ENCODE measurements at regions not wholly inside any gene's neighbourhood (a gene's known extent, or its start where the extent isn't known, plus 50 kb on each side); places are given as distances from the start of the nearest gene placed in this dataset.

GRCh38 chr16:64133366-64133765 lies 988.5 kb downstream of the CDH11 start:
- H3K9me3 Mint-ChIP-seq: peaks cover 4% of the 10 kb centered on the region
- no peaks in the 10 kb centered on the region for H3K36me3 Mint-ChIP-seq
- no peak for TF ChIP-seq CTCF (IDR thresholded peaks at IDR 0.05; ENCODE audit: unreplicated experiment)
- H3K4me3 Mint-ChIP-seq: peak overlapping the region; percentile 11
- H3K4me1 Mint-ChIP-seq: peaks cover 15% of the 10 kb centered on the region
- H3K27me3 Mint-ChIP-seq (ENCODE audit: low read depth): peaks cover 2% of the 10 kb centered on the region
- DNase-seq (ENCODE audit: low spot score in 2 of 2, unreplicated experiment in 2 of 2): no peak
- peak overlapping the region; percentile 15 for H3K27ac Mint-ChIP-seq

GRCh38 chr16:64132759-64133361 lies 989.0 kb downstream of the CDH11 start:
- H3K4me3 Mint-ChIP-seq: peak overlapping the region; percentile 11
- no peak for DNase-seq (ENCODE audit: low spot score in 2 of 2, unreplicated experiment in 2 of 2)
- peaks cover 4% of the 10 kb centered on the region for H3K9me3 Mint-ChIP-seq
- peaks cover 15% of the 10 kb centered on the region for H3K4me1 Mint-ChIP-seq
- TF ChIP-seq CTCF (IDR thresholded peaks at IDR 0.05; ENCODE audit: unreplicated experiment): no peak
- H3K36me3 Mint-ChIP-seq: no peaks in the 10 kb centered on the region
- peaks cover 2% of the 10 kb centered on the region for H3K27me3 Mint-ChIP-seq (ENCODE audit: low read depth)
- peak overlapping the region; percentile 15 for H3K27ac Mint-ChIP-seq

- Mint-ChIP-seq H3K27ac (no peak overlapping the region), H3K4me3 (no peak overlapping the region), H3K4me1 (peaks cover 15% of the 10 kb centered on the region), H3K9me3 (peaks cover 4% of the 10 kb centered on the region), H3K27me3 (ENCODE audit: low read depth) (peaks cover 2% of the 10 kb centered on the region), H3K36me3 (no peaks in the 10 kb centered on the region)
- DNase-seq (ENCODE audit: low spot score in 2 of 2, unreplicated experiment in 2 of 2): no peak
- peak; percentile 20 for TF ChIP-seq CTCF (IDR thresholded peaks at IDR 0.05; ENCODE audit: unreplicated experiment)
These were observed 989.7 kb downstream of the CDH11 start for GRCh38 chr16:64132190-64132589.

GRCh38 chr16:64131423-64131822 lies 990.4 kb downstream of the CDH11 start:
- TF ChIP-seq CTCF (IDR thresholded peaks at IDR 0.05; ENCODE audit: unreplicated experiment): no peak
- H3K4me3 Mint-ChIP-seq: no peak overlapping the region
- H3K9me3 Mint-ChIP-seq: peaks cover 4% of the 10 kb centered on the region
- no peak for DNase-seq (ENCODE audit: low spot score in 2 of 2, unreplicated experiment in 2 of 2)
- peaks cover 2% of the 10 kb centered on the region for H3K27me3 Mint-ChIP-seq (ENCODE audit: low read depth)
- H3K27ac Mint-ChIP-seq: no peak overlapping the region
- peaks cover 15% of the 10 kb centered on the region for H3K4me1 Mint-ChIP-seq
- H3K36me3 Mint-ChIP-seq: no peaks in the 10 kb centered on the region

DNA sequence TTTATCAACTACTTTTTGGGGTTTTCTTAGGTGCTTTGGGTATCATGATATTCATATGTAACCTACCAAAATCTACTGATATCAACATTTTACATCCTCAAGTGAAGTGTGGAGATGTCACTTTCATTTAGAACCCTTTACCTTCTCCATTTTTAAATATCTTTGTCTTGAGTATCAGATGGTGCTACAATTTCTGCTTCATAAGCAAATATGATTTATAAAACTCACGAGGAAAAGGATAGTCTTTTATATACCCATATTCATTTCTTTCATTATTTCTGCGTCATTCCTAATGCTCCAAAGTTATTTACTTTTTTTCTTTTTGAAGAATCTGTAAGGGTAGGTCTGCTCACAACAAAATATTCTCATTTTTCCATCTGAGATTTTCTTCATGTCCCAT lies 991.7 kb downstream of the CDH11 start:
- TF ChIP-seq CTCF (IDR thresholded peaks at IDR 0.05; ENCODE audit: unreplicated experiment): no peak
- peaks cover 15% of the 10 kb centered on the region for H3K4me1 Mint-ChIP-seq
- no peaks in the 10 kb centered on the region for H3K9me3 Mint-ChIP-seq
- H3K36me3 Mint-ChIP-seq: no peaks in the 10 kb centered on the region
- no peak overlapping the region for H3K27ac Mint-ChIP-seq
- no peak for DNase-seq (ENCODE audit: low spot score in 2 of 2, unreplicated experiment in 2 of 2)
- H3K4me3 Mint-ChIP-seq: no peak overlapping the region
- peaks cover 2% of the 10 kb centered on the region for H3K27me3 Mint-ChIP-seq (ENCODE audit: low read depth)

DNA sequence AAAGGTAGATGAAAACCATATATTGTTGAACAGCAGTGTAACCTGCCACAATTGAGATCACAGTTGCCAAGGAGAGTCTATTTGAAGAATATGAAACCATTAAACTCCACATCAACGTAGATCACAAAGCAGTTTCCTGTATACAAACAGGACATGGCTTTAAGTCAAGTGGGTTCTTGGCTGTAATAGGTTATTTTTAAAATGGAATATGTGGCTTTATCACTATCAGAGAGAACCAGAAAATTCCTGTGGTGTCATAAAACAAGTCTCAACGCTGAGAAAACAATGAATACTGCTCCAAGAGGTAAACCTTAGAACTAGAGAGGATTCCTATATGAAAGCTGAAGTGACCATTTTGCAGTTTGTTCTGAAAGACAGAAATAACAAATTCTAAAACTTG lies 999.7 kb downstream of the CDH11 start:
- Mint-ChIP-seq H3K4me3 (no peak overlapping the region), H3K27ac (no peak overlapping the region), H3K36me3 (no peaks in the 10 kb centered on the region), H3K27me3 (ENCODE audit: low read depth) (peaks cover 8% of the 10 kb centered on the region), H3K4me1 (no peaks in the 10 kb centered on the region), H3K9me3 (no peaks in the 10 kb centered on the region)
- TF ChIP-seq CTCF (IDR thresholded peaks at IDR 0.05; ENCODE audit: unreplicated experiment): no peak
- no peak for DNase-seq (ENCODE audit: low spot score in 2 of 2, unreplicated experiment in 2 of 2)

Measured in mesothelial cell of epicardium (in vitro differentiated cells).